SKM-1 (cell line): ENCODE measurements at regions not wholly inside any gene's neighbourhood (a gene's known extent, or its start where the extent isn't known, plus 50 kb on each side); places are given as distances from the start of the nearest gene placed in this dataset.

Source experiments
- DNase-seq: peaks from one replicate; lab custom pipeline; 2025; ENCODE audit not compliant: unreplicated experiment; lab: John Stamatoyannopoulos, UW

GRCh38 chr12:98453492-98453891 lies 61.9 kb upstream of the TMPO start:
- no peak for DNase-seq

GRCh38 chr12:98456041-98456440 lies 59.3 kb upstream of the TMPO start:
- no peak for DNase-seq

- no peak for DNase-seq
These were observed 58.5 kb upstream of the TMPO start for GRCh38 chr12:98456576-98457573.

- DNase-seq: peak; percentile 36
These were observed 51.2 kb upstream of the TMPO start for GRCh38 chr12:98464190-98464589.

GRCh38 chr12:98465505-98465904 lies 49.9 kb upstream of the TMPO start:
- no peak for DNase-seq
